ENCODE measurements at regions not wholly inside any gene's neighbourhood (a gene's known extent, or its start where the extent isn't known, plus 50 kb on each side); places are given as distances from the start of the nearest gene placed in this dataset.

- TF ChIP-seq, protein P1, sequence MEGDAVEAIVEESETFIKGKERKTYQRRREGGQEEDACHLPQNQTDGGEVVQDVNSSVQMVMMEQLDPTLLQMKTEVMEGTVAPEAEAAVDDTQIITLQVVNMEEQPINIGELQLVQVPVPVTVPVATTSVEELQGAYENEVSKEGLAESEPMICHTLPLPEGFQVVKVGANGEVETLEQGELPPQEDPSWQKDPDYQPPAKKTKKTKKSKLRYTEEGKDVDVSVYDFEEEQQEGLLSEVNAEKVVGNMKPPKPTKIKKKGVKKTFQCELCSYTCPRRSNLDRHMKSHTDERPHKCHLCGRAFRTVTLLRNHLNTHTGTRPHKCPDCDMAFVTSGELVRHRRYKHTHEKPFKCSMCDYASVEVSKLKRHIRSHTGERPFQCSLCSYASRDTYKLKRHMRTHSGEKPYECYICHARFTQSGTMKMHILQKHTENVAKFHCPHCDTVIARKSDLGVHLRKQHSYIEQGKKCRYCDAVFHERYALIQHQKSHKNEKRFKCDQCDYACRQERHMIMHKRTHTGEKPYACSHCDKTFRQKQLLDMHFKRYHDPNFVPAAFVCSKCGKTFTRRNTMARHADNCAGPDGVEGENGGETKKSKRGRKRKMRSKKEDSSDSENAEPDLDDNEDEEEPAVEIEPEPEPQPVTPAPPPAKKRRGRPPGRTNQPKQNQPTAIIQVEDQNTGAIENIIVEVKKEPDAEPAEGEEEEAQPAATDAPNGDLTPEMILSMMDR (IDR thresholded peaks at IDR 0.05): no peak
- no peak for TF ChIP-seq POLR2A (IDR thresholded peaks at IDR 0.05)
Observed at GRCh38 chr2:147578529-147578928, 266.3 kb upstream of the ACVR2A start.

Data from testis (tissue), 2 donors.